OCI-LY3 (cell line): ENCODE measurements at regions not wholly inside any gene's neighbourhood (a gene's known extent, or its start where the extent isn't known, plus 50 kb on each side); places are given as distances from the start of the nearest gene placed in this dataset.

Source experiments
- CTCF ChIP-seq: fragments of 200-600, 300-600 bp; sonication (generic); IDR thresholded peaks from 2 replicates; pipeline ENCODE4 v1.5.1; 2014; ENCODE audit warnings: antibody characterized with exemption, low read length, low read depth
- EZH2phosphoT487 ChIP-seq: fragments of 200-600 bp; shearing (Covaris generic); IDR thresholded peaks from 2 replicates; pipeline ENCODE4 v1.6.1; 2018; ENCODE audit warnings: antibody characterized with exemption, mixed run types, low read depth

GRCh38 chr12:73867147-73867546 is 670.5 kb upstream of the ATXN7L3B start:
- TF ChIP-seq CTCF (no peak), EZH2phosphoT487 (no peak)
